Heart left ventricle (tissue), 16 donors: ENCODE measurements at regions not wholly inside any gene's neighbourhood (a gene's known extent, or its start where the extent isn't known, plus 50 kb on each side); places are given as distances from the start of the nearest gene placed in this dataset.

Experiments
- ATAC-seq, 4 donors: fragments of 200-7000 bp; cut with Tn5 transposase; one replicate each; pipeline ENCODE4 v1.9.1; 2020 to 2022; ENCODE audit warnings: moderate library complexity in 4 of 4, mild to moderate bottlenecking in 3 of 4, moderate number of reproducible peaks in 1 of 4
- DNase-seq, 5 donors: peaks; one replicate each; pipeline ENCODE4 v3.0.0-alpha.2; 2020
- H3K27ac ChIP-seq, 12 donors: fragments of 200-600 bp; sonication (generic) in 4 of 12; one replicate each; pipeline versions ENCODE4 v1.5.0 to v1.8.0; 2016 to 2022; ENCODE audit warnings: mild to moderate bottlenecking in 2 of 12
- H3K27me3 ChIP-seq, 9 donors: fragments of 200-600 bp; sonication (generic) in 2 of 9; one replicate each; pipeline versions ENCODE4 v1.5.1 to v1.8.0; 2016 to 2022; ENCODE audit warnings: mild to moderate bottlenecking in 3 of 9
- H3K36me3 ChIP-seq, 9 donors: fragments of 200-600 bp; sonication (generic) in 2 of 9; one replicate each; pipeline versions ENCODE4 v1.5.0 to v1.8.0; 2018 to 2022; ENCODE audit warnings: mild to moderate bottlenecking in 2 of 9
- H3K4me1 ChIP-seq, 12 donors: fragments of 200-600 bp; sonication (generic) in 4 of 12; one replicate each; pipeline versions ENCODE4 v1.5.0 to v1.8.0; 2016 to 2022; ENCODE audit warnings: mild to moderate bottlenecking in 3 of 12
- H3K4me3 ChIP-seq, 12 donors: fragments of 200-600 bp; sonication (generic) in 4 of 12; one replicate each; pipeline versions ENCODE4 v1.5.0 to v1.8.0; 2017 to 2022; ENCODE audit warnings: mild to moderate bottlenecking in 9 of 12, moderate library complexity in 4 of 12
- H3K9me3 ChIP-seq, 12 donors: fragments of 200-600 bp; sonication (generic) in 4 of 12; one replicate each; pipeline versions ENCODE4 v1.5.0 to v1.8.0; 2016 to 2022; ENCODE audit warnings: mild to moderate bottlenecking in 1 of 12
- POLR2A ChIP-seq, 2 donors: fragments of 450-650 bp; IDR thresholded peaks; one replicate each; pipeline ENCODE4 v1.6.1; 2017; ENCODE audit warnings: antibody characterized with exemption in 2 of 2, mild to moderate bottlenecking in 2 of 2, moderate library complexity in 2 of 2
- WGBS, 4 donors: extraction: QIAGEN DNeasy Blood & Tissue Kit in 2 of 4; methylation state at CpG; one replicate each; pipeline versions ENCODE4 v1.1.5 to v1.1.7; 2013 to 2018; 5-methylcytosine and 5-hydroxymethylcytosine counted together
- intact Hi-C, 10 donors: fragments of 100-400 bp; cut with DNase I; formaldehyde crosslinking; loops; one replicate each; pipeline versions ENCODE4 v1.11.1 to v1.14.2; 2022
- TF ChIP-seq, protein P1 (sequence below), 12 donors: fragments of 200-600 bp; sonication (generic) in 4 of 12; IDR thresholded peaks; one replicate each; pipeline versions ENCODE4 v1.5.0 to v1.8.0; 2018 to 2022; ENCODE audit warnings: antibody characterized with exemption in 12 of 12, mild to moderate bottlenecking in 5 of 12
- donor health status: ischemic (EF 13 %, LVEDD 7.1; RV severe dilation, severe dysfunction).
- donor health status: healthy with polysubstance abuse.
- donor health status: DM: no; HTN: yes; CAD: no.
- donor health status: DM: no; HTN: no; CAD: no.
- donor health status: ischemic (EF 25% LVEDD 6.9; RV normal size, moderate dysfunction).
- donor health status: ischemic (EF 25% LVEDD 5.7; RV mildly dilated, moderate dysfunction).
- donor health status: healthy.
- donor health status: DM: yes; HTN: yes; CAD: no.
- donor health status: ischemic (EF 35%, LVEDD 5.7; RV mildly dilated, moderate dysfunction).
- donor health status: nonischemic (EF 11% LVEDD 7.7; RV severe dilation, severe dysfunction).
- donor health status: DM: yes; HTN: yes; CAD: no.
- donor health status: PGD.
- donor health status: ischemic (EF 29% LVEDD 5.4; RV normal size, mild dysfunction).
- donor health status: nonischemic (EF 23%, LVEDD 6.1; RV moderate dilation, normal function).

- ATAC-seq: no peak
- H3K36me3 ChIP-seq: no peaks in the 10 kb centered on the region
- H3K27me3 ChIP-seq: no peaks in the 10 kb centered on the region
- H3K4me3 ChIP-seq: no peak overlapping the region
- 93 to 100% (median 97%) methylated on average over 1 of the region's 1 CpG for WGBS, 4 donors
- peaks cover 0 to 23% (median 10%) of the 10 kb centered on the region in 12 donors for H3K4me1 ChIP-seq
- DNase-seq: no peak
- intact Hi-C loops: loop anchor here in 1 of 10 donors (5.0 kb wide), 1 partner anchor 108 kb away; no protein-coding TSS in a partner anchor
- TF ChIP-seq POLR2A (IDR thresholded peaks at IDR 0.05): no peak
- TF ChIP-seq, protein P1, sequence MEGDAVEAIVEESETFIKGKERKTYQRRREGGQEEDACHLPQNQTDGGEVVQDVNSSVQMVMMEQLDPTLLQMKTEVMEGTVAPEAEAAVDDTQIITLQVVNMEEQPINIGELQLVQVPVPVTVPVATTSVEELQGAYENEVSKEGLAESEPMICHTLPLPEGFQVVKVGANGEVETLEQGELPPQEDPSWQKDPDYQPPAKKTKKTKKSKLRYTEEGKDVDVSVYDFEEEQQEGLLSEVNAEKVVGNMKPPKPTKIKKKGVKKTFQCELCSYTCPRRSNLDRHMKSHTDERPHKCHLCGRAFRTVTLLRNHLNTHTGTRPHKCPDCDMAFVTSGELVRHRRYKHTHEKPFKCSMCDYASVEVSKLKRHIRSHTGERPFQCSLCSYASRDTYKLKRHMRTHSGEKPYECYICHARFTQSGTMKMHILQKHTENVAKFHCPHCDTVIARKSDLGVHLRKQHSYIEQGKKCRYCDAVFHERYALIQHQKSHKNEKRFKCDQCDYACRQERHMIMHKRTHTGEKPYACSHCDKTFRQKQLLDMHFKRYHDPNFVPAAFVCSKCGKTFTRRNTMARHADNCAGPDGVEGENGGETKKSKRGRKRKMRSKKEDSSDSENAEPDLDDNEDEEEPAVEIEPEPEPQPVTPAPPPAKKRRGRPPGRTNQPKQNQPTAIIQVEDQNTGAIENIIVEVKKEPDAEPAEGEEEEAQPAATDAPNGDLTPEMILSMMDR (IDR thresholded peaks at IDR 0.05): no peak
- peak overlapping the region in 1 of 12 donors; percentile 63 for H3K27ac ChIP-seq
- no peaks in the 10 kb centered on the region for H3K9me3 ChIP-seq
Measured at GRCh38 chr10:24009736-24010135, 199.2 kb upstream of the KIAA1217 start.

DNA sequence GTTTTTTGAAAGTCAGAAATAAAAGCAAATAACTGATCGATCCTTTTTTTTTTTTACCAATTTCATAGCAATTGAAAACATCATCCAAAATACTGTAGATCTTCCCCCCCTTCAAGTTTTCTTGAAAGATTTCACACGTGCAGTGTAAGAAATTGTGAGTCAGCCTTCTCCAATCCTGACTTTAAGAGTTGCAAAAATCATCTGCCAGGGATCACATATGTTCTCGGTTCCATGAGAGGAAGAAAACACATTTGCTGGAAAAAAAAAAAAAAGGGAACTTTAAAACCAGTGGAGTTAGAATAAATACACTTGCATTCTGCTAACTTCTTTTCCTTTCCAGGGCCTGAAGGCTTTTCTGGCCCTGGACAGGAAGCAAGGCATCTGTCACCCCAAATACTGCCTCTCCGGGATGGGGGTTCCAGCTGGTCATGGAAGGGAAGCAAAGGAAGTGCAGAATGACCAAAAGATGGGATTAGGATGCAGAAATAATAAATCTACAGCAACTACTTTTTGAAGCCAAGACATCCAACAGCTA lies 198.4 kb upstream of the KIAA1217 start:
- intact Hi-C loops: no loop called here
- Histone ChIP-seq H3K4me1 (peaks cover 0 to 23% (median 10%) of the 10 kb centered on the region in 12 donors), H3K4me3 (no peak overlapping the region), H3K27me3 (no peaks in the 10 kb centered on the region), H3K9me3 (no peaks in the 10 kb centered on the region), H3K36me3 (no peaks in the 10 kb centered on the region), H3K27ac (no peak overlapping the region)
- ATAC-seq (no peak), DNase-seq (no peak)
- no peak for TF ChIP-seq POLR2A (IDR thresholded peaks at IDR 0.05)
- TF ChIP-seq, protein P1 (IDR thresholded peaks at IDR 0.05): no peak
- whole genome bisulfite sequencing, 4 donors: 66 to 75% (median 72%) methylated on average over 4 of the region's 4 CpGs

GRCh38 chr10:24012249-24012803 lies 196.6 kb upstream of the KIAA1217 start:
- ATAC-seq: no peak

DNA sequence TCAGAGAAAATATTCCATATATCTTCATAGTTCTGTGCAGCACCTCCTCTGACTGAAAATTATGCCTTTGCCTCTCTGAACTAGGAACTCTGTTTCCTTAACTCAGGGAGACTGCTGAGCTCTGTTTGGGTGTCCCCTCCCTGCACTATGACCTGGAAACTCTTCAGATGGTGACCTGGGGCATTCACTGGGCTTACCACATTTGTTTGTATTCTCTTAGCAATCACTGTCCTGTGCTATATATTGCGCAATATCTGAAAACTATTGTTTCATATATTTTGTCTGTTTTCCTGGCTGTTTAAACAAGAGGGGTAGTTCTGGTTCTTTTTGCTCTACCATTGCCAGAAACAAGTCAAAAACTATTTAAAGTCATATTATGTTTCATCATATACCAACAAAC lies 181.8 kb upstream of the KIAA1217 start:
- ATAC-seq (no peak), DNase-seq (no peak)
- 95 to 100% (median 96%) methylated on average over 1 of the region's 1 CpG for WGBS, 4 donors
- peaks cover 0 to 15% (median 0%) of the 10 kb centered on the region in 12 donors for H3K9me3 ChIP-seq
- no peak overlapping the region for H3K4me3 ChIP-seq
- H3K27ac ChIP-seq: no peak overlapping the region
- H3K4me1 ChIP-seq: no peaks in the 10 kb centered on the region
- intact Hi-C loops: no loop called here
- no peak for TF ChIP-seq POLR2A (IDR thresholded peaks at IDR 0.05)
- TF ChIP-seq, protein P1 (IDR thresholded peaks at IDR 0.05): no peak
- H3K27me3 ChIP-seq: no peaks in the 10 kb centered on the region
- no peaks in the 10 kb centered on the region for H3K36me3 ChIP-seq

More at GRCh38 chr10:24012249-24012803, 196.6 kb upstream of the KIAA1217 start:
- no peak for DNase-seq
- TF ChIP-seq POLR2A (IDR thresholded peaks at IDR 0.05): no peak
- TF ChIP-seq, protein P1 (IDR thresholded peaks at IDR 0.05): no peak
- no peaks in the 10 kb centered on the region for H3K27me3 ChIP-seq
- no peaks in the 10 kb centered on the region for H3K9me3 ChIP-seq
- no peaks in the 10 kb centered on the region for H3K36me3 ChIP-seq
- peaks cover 0 to 20% (median 10%) of the 10 kb centered on the region in 12 donors for H3K4me1 ChIP-seq
- intact Hi-C loops: no loop called here
- H3K4me3 ChIP-seq: no peak overlapping the region
- H3K27ac ChIP-seq: no peak overlapping the region
